ENCODE measurements at regions not wholly inside any gene's neighbourhood (a gene's known extent, or its start where the extent isn't known, plus 50 kb on each side); places are given as distances from the start of the nearest gene placed in this dataset.

DNA sequence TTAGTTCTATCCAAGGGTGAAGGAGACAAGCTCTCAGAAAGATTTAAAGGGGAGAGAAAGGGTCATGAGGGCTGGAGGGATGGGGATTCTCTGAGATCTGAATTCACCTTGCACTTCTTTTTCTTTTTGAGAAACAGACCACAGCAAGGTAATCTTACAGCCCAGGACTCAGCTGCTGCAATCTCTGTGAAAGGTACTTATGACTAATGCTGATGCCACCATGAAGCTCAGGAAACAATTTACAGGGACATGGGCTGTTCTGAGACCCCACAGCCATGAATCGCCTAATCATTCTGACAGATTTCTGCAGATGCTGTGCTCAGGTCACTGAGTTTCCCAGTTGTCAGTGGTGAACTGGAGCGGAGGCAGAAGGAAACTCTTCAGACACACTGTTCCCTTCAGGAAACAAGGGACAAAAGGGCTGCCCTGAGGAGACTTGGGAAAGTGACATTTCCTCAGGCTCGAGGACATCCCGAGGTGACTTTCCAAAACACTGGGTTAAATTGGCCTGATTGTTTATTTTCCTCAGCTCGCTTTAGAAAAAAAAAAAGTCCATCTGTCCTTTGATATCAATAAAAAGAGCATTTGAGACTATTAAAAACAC is 103.8 kb upstream of the PLCB4 start:
- TF ChIP-seq, protein P1, sequence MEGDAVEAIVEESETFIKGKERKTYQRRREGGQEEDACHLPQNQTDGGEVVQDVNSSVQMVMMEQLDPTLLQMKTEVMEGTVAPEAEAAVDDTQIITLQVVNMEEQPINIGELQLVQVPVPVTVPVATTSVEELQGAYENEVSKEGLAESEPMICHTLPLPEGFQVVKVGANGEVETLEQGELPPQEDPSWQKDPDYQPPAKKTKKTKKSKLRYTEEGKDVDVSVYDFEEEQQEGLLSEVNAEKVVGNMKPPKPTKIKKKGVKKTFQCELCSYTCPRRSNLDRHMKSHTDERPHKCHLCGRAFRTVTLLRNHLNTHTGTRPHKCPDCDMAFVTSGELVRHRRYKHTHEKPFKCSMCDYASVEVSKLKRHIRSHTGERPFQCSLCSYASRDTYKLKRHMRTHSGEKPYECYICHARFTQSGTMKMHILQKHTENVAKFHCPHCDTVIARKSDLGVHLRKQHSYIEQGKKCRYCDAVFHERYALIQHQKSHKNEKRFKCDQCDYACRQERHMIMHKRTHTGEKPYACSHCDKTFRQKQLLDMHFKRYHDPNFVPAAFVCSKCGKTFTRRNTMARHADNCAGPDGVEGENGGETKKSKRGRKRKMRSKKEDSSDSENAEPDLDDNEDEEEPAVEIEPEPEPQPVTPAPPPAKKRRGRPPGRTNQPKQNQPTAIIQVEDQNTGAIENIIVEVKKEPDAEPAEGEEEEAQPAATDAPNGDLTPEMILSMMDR (IDR thresholded peaks at IDR 0.05): no peak
- TF ChIP-seq EP300 (IDR thresholded peaks at IDR 0.05) (no peak), POLR2A (IDR thresholded peaks at IDR 0.05; ENCODE audit: low read depth) (no peak), POLR2AphosphoS5 (IDR thresholded peaks at IDR 0.05) (no peak)

Data from esophagus muscularis mucosa (tissue), 4 donors.